ES-I3 (cell line): ENCODE measurements at regions not wholly inside any gene's neighbourhood (a gene's known extent, or its start where the extent isn't known, plus 50 kb on each side); places are given as distances from the start of the nearest gene placed in this dataset.

Source experiments
- H3K36me3 ChIP-seq: 2 replicates; pipeline ENCODE4 v1.6.1; 2013; ENCODE audit warnings: mild to moderate bottlenecking, low read length, control low read depth, moderate library complexity; ENCODE audit not compliant: insufficient read depth
- H3K4me1 ChIP-seq: 2 replicates; pipeline ENCODE4 v1.6.1; 2013; ENCODE audit warnings: mild to moderate bottlenecking, control low read depth, low read length; ENCODE audit not compliant: insufficient read depth
- H3K9ac ChIP-seq: 2 replicates; pipeline ENCODE4 v1.6.1; 2013; ENCODE audit warnings: low read depth, mild to moderate bottlenecking, low read length, moderate library complexity
- H3K9me3 ChIP-seq: 2 replicates; pipeline ENCODE4 v1.6.1; 2013; ENCODE audit warnings: mild to moderate bottlenecking, low read length, moderate library complexity; ENCODE audit not compliant: control insufficient read depth, insufficient read depth

GRCh38 chr11:123378096-123378495 is 52.0 kb upstream of the GRAMD1B start:
- H3K4me1 ChIP-seq: peaks cover 30% of the 10 kb centered on the region
- no peaks in the 10 kb centered on the region for H3K36me3 ChIP-seq
- no peak overlapping the region for H3K9ac ChIP-seq
- H3K9me3 ChIP-seq: no peaks in the 10 kb centered on the region

GRCh38 chr11:123377355-123377754 is 52.7 kb upstream of the GRAMD1B start:
- Histone ChIP-seq H3K9ac (no peak overlapping the region), H3K9me3 (no peaks in the 10 kb centered on the region), H3K4me1 (peaks cover 30% of the 10 kb centered on the region), H3K36me3 (no peaks in the 10 kb centered on the region)

GRCh38 chr11:123375832-123376231 is 54.2 kb upstream of the GRAMD1B start:
- H3K4me1 ChIP-seq: peaks cover 40% of the 10 kb centered on the region
- H3K9me3 ChIP-seq: no peaks in the 10 kb centered on the region
- no peak overlapping the region for H3K9ac ChIP-seq
- no peaks in the 10 kb centered on the region for H3K36me3 ChIP-seq

GRCh38 chr11:123374622-123374968 is 55.5 kb upstream of the GRAMD1B start:
- no peaks in the 10 kb centered on the region for H3K9me3 ChIP-seq
- H3K4me1 ChIP-seq: peaks cover 40% of the 10 kb centered on the region
- no peaks in the 10 kb centered on the region for H3K36me3 ChIP-seq
- H3K9ac ChIP-seq: no peak overlapping the region

GRCh38 chr11:123373754-123374621 is 56.1 kb upstream of the GRAMD1B start:
- Histone ChIP-seq H3K4me1 (peaks cover 35% of the 10 kb centered on the region), H3K36me3 (no peaks in the 10 kb centered on the region)

GRCh38 chr11:123371506-123372297 is 58.4 kb upstream of the GRAMD1B start:
- no peak overlapping the region for H3K9ac ChIP-seq
- no peaks in the 10 kb centered on the region for H3K36me3 ChIP-seq
- peaks cover 13% of the 10 kb centered on the region for H3K4me1 ChIP-seq
- no peaks in the 10 kb centered on the region for H3K9me3 ChIP-seq

More at GRCh38 chr11:123373754-123374621, 56.1 kb upstream of the GRAMD1B start:
- Histone ChIP-seq H3K9me3 (no peaks in the 10 kb centered on the region), H3K9ac (no peak overlapping the region)

GRCh38 chr11:123366924-123367323 is 63.1 kb upstream of the GRAMD1B start:
- Histone ChIP-seq H3K9ac (no peak overlapping the region), H3K9me3 (no peaks in the 10 kb centered on the region), H3K36me3 (no peaks in the 10 kb centered on the region), H3K4me1 (peaks cover 18% of the 10 kb centered on the region)

GRCh38 chr11:123365955-123366354 is 64.1 kb upstream of the GRAMD1B start:
- H3K9me3 ChIP-seq: no peaks in the 10 kb centered on the region
- peaks cover 10% of the 10 kb centered on the region; the same call in 1 of the 2 replicates for H3K4me1 ChIP-seq
- no peaks in the 10 kb centered on the region for H3K36me3 ChIP-seq

GRCh38 chr11:123364080-123364479 is 66.0 kb upstream of the GRAMD1B start:
- peaks cover 10% of the 10 kb centered on the region; the same call in 1 of the 2 replicates for H3K4me1 ChIP-seq
- no peaks in the 10 kb centered on the region for H3K36me3 ChIP-seq
- H3K9me3 ChIP-seq: no peaks in the 10 kb centered on the region
- H3K9ac ChIP-seq: no peak overlapping the region

More at GRCh38 chr11:123365955-123366354, 64.1 kb upstream of the GRAMD1B start:
- no peak overlapping the region for H3K9ac ChIP-seq

- no peak overlapping the region for H3K9ac ChIP-seq
- H3K9me3 ChIP-seq: no peaks in the 10 kb centered on the region
- H3K4me1 ChIP-seq: peaks cover 10% of the 10 kb centered on the region; the same call in 1 of the 2 replicates
- H3K36me3 ChIP-seq: no peaks in the 10 kb centered on the region
These were observed 66.5 kb upstream of the GRAMD1B start for GRCh38 chr11:123363556-123363955.

- Histone ChIP-seq H3K4me1 (peaks cover 10% of the 10 kb centered on the region; the same call in 1 of the 2 replicates), H3K9me3 (no peaks in the 10 kb centered on the region), H3K9ac (no peak overlapping the region), H3K36me3 (no peaks in the 10 kb centered on the region)
These were observed 67.1 kb upstream of the GRAMD1B start for GRCh38 chr11:123362941-123363340.

- H3K4me1 ChIP-seq: peaks cover 10% of the 10 kb centered on the region; the same call in 1 of the 2 replicates
- no peaks in the 10 kb centered on the region for H3K9me3 ChIP-seq
- no peak overlapping the region for H3K9ac ChIP-seq
- no peaks in the 10 kb centered on the region for H3K36me3 ChIP-seq
These were observed 67.9 kb upstream of the GRAMD1B start for GRCh38 chr11:123362186-123362585.

GRCh38 chr11:123361110-123361509 is 69.0 kb upstream of the GRAMD1B start:
- H3K9ac ChIP-seq: no peak overlapping the region

GRCh38 chr11:123360267-123360936 is 69.7 kb upstream of the GRAMD1B start:
- Histone ChIP-seq H3K36me3 (no peaks in the 10 kb centered on the region), H3K9ac (no peak overlapping the region), H3K9me3 (no peaks in the 10 kb centered on the region), H3K4me1 (peaks cover 1% of the 10 kb centered on the region; the same call in 1 of the 2 replicates)

More at GRCh38 chr11:123361110-123361509, 69.0 kb upstream of the GRAMD1B start:
- Histone ChIP-seq H3K4me1 (peaks cover 6% of the 10 kb centered on the region; the same call in 1 of the 2 replicates), H3K9me3 (no peaks in the 10 kb centered on the region), H3K36me3 (no peaks in the 10 kb centered on the region)
